ENCODE measurements at regions not wholly inside any gene's neighbourhood (a gene's known extent, or its start where the extent isn't known, plus 50 kb on each side); places are given as distances from the start of the nearest gene placed in this dataset.

DNA sequence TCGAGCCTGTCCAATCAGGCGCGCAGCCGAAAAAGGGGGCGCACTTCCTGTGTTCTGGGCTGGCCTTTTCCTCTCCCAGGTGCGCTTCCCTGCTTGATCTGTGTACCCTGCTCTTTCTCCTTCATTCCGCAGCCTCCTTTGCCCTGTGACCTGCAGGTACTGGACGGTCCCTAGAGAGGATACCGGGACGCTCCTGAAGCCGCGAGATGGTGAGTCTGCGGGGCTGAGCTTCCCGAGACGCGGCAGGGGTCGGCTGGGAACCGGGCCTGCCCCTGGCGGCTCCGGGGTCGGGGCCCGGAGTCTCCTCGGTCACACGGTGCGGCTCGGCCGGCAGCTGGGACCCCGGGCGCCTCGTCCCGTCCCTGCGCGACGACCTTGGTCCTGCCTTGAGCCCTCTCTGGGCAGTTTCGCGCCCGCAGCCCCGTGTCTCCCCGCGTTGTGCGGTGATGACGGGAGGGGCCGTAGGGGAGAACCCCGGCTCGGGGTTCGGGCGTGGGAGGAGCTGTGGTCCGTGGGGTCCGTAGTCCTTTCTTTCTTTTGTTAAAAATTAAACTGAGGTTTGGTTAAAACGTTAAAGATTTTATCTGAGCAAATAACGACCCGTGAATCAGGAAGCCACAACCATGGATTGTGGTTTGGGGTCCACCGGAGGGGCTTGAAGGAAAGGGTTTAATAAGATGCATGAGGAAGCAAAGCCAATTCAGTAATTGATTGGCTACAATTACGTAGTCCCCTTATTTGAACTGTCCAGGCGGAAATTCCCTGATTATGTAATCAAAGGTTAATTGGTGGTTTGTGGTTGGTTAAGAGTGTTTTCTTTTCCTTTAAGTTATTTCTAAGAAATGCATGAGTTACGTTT, 172.8 kb upstream of the ZNF267 start:
- peak in 3 of 4 donors; percentile 41 to 82 (median 65) for DNase-seq (ENCODE audit: low read depth in 4 of 4, low spot score in 2 of 4)

DNA sequence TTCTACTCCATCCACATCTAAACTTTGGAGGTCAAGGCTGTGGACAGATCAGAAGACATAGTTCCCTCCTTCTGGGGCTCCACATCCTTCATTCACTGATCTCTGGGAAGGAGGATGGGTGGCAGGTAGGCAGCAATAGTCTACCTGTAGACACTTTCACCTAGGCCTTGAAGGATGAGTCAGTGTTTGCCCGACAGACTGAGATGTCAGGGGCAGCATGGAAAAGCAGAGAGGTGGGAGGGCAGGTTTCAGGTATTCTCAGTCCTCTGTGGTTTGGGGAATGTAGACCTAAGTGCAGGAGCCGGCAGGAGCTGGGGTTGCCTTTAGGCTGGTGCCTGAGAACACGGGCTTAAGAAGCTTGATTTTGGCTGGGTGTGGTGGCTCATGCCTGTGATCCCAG, 171.9 kb upstream of the ZNF267 start:
- DNase-seq (ENCODE audit: low read depth in 4 of 4, low spot score in 2 of 4) = no peak

DNA sequence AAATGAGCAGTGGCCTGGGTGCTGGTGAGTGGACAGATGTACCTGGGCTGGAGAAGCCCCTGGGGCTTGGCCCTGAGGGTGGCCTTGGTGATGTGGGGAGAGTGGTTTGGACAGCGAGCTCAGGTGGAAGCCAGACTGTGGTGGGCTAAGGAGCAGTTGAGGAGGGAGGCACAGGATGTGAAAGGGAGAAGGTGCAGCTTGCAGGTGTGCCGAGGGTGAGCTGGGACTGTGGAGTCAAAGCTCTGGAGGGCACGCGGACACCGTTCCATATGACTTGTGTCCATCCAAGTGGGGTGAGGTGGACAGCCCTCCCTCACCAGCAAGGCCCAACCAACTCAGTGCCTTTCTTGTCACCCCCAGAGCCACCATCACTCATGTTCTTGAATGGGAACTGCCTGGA, 170.8 kb upstream of the ZNF267 start:
- DNase-seq (ENCODE audit: low read depth in 4 of 4, low spot score in 2 of 4) = no peak

DNA sequence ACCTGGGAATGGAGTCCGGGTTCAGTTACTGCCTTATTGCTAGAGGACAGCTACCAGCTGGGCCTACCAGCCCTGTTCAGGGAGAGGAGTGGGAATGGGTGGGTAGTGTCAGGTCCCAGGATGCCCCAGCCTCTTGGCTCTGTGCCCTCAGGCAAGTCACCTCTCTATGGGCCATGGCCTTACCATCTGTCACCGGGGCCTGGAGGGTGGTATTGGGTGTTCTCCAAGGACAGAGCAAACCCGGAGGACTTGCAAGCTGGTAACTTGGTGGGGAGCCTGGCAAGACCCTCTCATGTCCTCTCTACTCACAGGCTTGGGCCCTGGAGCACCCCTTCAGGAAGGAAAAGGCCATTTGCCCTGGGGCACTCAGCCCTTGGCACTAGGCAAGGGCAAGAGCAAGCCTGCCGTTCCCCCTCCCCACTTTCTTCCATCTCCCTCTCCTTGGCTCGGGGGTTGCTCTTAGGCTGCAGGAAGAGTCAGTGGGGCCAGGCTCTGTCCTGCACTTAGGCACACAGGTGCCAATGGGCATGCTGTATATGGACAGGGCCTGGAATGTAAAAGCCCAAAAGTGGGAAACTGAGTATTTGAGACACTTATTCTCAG, 170.0 kb upstream of the ZNF267 start:
- DNase-seq (ENCODE audit: low read depth in 4 of 4, low spot score in 2 of 4) = no peak

DNA sequence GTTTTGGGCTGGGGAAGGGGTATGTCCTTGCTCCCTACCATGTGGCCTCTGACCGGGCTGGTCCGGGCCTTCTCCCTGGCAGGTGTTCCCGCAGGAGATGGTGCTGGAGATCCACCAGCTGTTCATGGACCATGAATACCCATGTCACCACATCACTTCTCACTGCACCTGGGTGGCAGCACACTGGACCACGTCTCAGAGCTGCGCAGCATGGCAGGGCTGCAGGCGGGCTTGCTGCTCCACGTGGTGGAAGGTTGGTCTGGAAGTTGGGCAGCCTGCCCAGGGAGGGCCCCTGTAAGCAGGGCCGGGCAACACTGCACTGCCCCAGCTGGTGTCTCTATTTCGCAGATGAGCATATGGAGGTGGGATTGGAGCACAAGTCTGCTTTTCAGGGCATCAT, 169.5 kb upstream of the ZNF267 start:
- no peak for DNase-seq (ENCODE audit: low read depth in 4 of 4, low spot score in 2 of 4)

DNA sequence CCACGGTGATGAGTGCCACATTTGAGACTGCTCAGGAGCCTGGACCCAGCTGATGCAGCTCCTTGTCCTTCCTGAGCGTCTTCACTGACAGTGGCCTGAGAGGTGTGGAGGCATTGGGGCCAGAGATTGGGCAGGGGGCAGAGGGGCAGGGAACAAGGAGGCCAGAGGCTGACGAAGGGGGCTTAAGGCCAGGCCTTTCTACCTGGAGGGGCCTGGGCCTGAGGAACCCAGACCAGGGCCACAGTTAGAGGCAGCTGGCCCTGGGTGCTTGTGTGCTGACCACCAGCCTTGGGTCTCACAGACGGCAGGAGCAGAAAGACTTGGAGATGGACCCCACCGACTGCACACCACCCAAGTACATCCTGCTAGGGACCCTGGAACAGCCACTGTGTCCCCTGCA, 168.2 kb upstream of the ZNF267 start:
- no peak for DNase-seq (ENCODE audit: low read depth in 4 of 4, low spot score in 2 of 4)

DNA sequence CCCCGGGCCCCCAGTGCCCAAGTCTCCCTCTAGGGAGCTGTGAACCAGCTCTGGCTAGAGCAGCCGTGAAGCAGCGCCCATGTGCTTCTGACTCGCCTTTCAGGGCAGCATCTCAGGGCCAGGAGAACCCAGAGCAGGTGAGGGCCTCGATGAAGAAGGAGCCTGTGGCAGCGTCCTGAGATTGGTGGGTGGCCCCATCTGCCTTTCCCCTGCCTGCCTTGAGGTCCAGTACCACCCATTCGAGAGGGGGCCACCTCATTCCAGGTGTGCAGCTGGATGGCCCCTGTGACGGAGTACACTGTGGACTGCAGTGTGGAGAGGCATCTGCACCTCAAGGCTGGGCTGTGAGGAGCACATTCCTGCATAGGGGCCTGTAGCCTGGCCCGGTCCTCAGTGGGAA, 167.3 kb upstream of the ZNF267 start:
- no peak for DNase-seq (ENCODE audit: low read depth in 4 of 4, low spot score in 2 of 4)

DNA sequence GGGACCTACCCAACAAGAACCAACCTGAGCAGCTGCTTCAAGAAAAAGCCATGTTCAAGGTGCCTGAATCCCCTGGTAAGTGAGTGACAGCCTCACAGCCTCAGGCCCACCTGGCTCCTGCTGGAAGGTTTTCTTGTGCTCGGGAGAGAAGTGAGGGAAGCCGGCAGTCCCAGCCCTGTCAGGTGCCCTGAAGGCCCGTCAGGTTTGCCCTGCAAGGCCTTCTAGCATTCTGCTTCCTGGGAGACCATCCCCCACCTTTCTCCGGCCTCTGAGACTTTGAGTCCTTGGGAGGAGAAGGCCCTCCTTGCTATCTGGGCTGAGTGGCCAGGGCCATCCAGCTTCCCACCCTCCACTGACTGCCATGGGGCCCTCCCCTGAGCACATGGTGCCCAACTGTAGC, 166.7 kb upstream of the ZNF267 start:
- no peak for DNase-seq (ENCODE audit: low read depth in 4 of 4, low spot score in 2 of 4)

DNA sequence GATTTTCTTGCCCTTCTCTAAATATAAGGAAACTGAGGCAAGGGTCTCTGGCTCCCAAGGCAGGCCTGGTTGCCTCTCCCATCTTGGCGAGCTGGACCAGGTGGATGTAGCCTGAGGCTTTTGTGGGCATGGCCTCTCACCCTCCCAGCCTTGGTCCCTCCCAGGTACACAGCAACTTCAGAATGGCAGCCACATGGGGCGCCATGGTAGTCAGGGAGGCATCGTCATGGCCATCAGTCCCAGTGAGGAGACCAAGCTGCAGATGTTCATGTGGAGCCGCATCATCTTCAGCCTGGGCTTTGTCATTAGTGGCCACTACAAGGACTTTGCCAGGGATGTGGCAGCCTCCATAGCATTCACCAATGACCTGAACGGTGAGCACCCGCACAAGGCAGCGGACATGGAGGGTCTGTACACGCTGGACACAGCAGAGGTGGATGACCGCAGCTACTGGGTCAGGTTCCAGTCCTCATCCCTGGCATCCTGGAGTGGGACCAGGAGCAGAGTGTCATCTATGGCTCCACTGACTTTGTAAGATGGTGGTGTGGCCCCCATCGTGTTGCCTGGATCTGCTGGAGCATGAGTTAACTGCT, 165.8 kb upstream of the ZNF267 start:
- no peak for DNase-seq (ENCODE audit: low read depth in 4 of 4, low spot score in 2 of 4)

DNA sequence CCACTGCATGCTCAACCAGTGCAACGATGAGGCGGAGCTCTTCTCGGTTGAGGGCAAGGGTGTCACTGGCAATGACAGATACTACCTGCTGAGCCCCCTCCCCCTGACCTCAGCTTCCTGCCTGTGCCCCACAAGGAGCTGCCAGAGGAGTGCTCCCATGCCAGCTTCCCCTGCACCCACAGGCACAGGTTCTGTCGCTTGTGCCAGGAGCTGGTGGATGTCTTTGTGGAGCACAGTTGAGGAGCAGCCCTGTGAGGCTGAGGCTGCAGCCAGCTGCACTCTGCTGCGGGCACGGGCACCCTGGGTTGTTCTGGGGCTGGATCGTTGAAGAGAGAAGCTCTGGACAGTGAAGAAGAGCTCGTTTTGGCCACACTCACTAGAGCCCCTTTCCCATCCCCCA, 165.3 kb upstream of the ZNF267 start:
- no peak for DNase-seq (ENCODE audit: low read depth in 4 of 4, low spot score in 2 of 4)

DNA sequence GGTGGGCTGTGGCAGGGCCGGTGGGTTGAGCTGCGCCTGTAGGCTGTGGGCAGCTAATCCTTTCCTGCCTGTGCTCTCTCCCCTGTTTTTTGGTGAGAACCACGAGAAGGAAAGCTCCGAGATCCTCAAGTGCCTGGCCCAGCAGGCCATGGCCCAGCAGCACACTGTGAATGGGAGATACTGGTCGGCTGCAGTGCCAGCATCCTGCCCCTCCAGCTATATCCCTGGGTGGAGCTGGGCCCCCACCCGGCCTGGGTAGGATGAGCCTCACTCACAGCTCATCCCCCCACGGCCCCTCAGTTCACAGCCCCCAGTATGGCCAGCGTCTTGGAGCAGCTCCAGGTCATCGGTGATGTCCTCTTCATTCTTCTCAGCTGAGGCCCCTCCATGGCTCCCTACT, 164.4 kb upstream of the ZNF267 start:
- no peak for DNase-seq (ENCODE audit: low read depth in 4 of 4, low spot score in 2 of 4)

DNA sequence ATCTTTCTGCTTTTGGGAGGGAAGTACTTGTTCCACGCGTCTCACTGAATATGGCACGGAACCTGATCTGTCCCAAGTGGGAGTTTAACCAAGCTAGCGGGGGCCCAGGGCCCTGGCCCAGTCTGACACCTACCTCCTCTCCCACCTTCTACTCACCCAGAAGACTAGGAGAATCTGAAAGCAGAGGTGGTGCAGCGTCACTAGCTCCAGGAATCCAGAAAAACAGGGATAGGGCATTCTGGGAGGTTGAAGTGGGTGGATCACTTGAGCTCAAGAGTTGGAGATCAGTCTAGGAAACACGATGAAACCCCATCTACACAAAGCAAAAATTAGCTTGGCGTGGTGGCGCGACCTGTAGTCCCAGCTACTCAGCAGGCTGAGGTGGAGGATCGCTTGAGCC, 163.5 kb upstream of the ZNF267 start:
- no peak for DNase-seq (ENCODE audit: low read depth in 4 of 4, low spot score in 2 of 4)

DNA sequence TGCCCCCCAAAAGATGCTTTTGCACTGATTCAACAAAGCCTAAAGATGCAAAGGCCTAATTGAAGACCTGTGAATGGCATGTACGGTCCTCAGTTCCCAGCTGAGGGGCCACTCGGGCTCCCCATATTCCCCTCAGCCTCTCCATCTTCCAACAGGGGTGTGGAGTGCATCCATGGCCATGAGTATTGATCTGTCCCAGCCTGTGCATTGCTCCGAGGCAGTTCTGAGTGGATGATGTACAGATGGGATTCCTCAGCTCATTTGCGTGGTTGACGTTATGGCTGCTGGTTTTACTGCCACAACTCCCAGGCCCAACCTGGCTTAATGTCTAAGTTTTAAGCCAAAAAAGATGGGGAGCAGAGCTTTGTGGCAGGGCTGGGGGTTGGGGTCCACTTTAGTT, 162.7 kb upstream of the ZNF267 start:
- DNase-seq (ENCODE audit: low read depth in 4 of 4, low spot score in 2 of 4) = no peak

DNA sequence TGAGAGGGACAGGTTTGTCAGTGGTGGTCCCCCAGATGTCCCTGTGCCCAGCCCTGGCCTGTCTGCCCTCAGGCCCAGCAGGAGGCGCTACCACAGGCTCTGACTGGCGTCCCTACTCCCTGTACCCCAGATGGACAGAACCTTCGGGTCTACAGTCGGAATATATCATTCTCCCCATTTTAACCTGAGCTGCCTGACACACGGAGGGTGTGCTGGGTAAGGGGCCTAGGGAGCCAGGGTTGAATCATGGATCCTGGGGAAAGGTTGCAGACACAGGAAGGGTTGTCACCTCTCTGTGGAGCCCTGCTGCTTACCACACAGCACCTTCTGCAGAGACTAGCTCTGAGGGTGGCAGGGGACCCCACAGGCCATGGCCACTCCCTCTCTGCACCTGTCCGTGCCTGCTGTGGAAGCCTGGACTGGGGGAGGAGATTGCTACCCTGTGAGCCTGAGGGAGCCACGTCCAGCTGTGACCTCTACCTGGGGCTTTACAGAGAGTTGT, 162.2 kb upstream of the ZNF267 start:
- no peak for DNase-seq (ENCODE audit: low read depth in 4 of 4, low spot score in 2 of 4)

DNA sequence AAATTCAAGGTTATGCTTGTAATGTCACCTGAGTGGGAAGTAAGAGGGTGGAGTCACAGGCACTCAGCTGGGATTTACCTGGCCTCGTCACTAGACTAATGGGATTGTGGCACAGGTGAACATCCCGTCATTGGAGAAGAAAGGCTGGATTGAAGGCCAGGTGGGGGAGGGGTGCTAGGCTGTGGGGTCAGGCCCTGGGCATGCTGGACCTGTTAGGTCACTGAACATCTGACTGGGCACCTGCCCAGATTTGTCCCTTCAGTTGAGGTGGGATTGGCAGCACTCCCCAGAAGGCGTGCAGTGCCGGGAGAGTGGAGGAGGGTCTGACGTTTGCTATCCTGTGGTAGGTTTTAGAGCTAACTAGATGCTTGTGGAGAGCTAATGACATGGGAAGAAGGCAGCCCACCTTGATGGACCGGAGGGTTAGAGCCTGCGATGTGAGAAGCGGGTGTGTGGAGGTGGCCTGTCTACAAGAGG, 161.5 kb upstream of the ZNF267 start:
- DNase-seq (ENCODE audit: low read depth in 4 of 4, low spot score in 2 of 4) = no peak

DNA sequence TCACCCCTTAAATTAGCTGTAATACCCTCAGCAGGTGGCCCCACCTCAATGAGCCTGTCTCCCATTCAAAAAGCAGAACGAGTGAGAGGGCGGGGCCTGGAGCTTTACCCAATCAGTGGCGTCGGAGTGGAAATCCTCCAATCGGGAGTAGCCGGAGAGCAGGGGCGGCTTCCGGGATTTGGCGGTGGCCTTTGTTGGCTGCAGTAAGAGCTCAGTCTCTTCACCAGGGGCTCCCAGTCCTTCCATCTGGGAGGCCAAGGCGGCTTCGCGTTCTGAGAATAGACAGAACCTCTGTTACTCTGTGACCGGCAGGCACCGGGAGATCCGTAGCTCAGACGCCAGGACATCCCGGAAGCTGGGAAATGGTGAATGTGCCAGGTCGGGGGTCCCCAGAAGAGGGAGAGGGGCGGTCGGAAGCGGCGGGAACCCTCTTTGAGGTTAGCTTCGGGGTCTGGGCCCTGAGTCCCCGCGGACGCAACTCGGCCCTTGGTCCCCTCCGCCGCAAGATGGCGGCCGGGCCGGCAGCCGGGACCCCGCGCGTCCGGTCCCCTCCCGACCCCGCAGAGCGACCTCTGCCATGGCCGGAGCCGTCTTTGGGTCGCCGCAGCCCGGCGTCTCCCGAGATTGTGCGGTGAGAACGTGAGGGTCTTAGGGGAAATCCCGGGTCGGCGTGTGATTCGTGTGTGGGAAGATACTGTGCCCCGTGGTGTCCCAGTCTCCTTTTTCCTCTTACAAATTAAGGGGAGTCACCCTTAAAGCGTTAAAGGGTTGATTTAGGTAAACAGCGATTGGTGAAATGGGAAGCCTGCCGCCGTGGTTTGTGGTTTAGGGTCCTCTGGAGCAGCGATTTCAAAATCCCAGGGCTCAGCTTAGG, 160.3 kb upstream of the ZNF267 start:
- DNase-seq (ENCODE audit: low read depth in 4 of 4, low spot score in 2 of 4) = peak; percentile 78 to 93 (median 82)

DNA sequence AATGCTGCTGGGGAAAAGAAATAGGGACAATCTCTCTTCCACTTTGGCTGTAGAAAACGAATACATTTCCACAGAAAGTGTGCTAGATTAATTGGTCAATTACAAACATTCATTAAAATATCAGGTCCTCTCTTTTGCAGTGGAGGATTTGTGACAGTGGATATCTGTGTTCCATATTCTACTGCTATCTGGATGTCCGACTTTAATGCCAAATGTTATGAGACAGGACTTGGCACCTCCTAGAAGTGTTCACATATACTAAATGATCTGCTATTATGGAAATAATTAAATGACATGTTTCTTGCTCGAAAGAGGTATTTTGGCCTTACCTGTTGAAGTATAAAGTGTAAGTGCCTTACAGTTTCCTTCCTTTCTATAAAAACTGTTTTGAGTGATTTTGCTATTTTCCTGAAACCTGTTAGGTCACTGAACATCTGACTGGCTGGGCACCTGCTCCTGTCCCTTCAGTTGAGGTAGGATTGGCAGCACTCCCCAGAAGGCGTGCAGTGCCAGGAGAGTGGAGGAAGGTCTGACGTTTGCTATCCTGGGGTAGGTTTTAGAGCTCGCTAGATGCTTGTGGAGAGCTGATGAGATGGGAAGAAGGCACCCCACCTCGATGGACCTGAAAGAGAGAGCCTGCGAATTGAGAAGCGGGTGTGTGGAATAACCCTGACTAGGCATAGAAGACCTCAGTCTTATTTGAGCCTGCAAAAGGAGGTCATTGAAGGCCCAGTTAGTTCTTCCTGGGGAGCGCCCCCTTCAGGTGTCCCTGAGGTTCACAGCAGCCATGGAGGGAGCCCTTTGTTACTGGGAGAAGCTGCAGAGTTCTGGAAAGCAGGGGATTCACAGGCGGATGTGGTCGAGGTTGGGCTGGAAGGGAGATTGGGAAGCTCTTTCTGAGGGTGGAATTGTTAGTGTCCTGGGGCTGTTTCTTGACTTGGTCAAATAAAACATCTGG, 159.4 kb upstream of the ZNF267 start:
- no peak for DNase-seq (ENCODE audit: low read depth in 4 of 4, low spot score in 2 of 4)

DNA sequence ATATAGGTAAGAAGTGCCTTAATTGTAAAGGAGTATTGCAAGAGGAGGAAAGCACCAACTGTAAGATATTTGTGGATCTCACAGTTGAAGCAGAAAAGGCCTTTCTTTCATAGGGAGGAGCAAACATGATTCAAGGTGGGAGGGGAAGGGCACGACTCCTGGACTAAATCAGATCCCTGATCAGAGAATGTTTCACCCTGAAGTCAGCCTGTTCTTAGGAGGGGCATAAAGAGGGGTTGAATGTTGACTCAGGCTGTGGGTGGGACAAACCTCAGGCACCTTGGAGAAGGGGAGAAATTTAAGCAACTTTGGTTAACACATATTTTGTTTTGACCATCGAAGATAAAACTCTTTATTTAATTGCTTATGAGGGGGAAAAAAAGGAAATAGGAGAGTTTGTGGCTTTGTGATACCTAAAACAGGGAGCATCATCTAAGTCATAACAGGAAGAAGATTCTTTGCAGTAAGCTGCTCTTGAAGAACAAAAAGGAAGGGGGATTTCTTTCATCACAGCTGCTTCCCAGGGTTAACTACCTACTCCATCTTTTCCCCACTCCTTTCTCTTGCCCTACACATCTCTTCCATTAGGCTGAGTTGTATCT, 158.6 kb upstream of the ZNF267 start:
- DNase-seq (ENCODE audit: low read depth in 4 of 4, low spot score in 2 of 4) = no peak

DNA sequence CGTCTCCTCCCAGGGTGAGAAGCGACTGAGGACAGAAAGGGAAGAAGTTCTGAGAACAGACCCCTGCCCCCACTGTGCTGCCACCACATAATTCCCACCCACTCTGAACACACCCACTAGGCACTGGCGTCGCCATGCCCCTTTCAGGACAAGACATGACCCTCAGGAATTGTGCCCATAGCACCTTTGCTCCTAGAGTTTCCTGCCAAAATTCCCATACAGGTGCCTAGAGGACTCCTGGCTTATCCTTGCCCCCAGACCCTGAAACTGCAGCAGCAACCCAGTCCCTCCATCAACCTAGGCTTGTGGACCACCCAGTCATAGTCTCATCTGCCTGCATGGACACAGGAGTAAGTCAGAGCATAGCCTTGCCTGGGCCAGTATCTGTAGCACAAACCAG, 157.7 kb upstream of the ZNF267 start:
- no peak for DNase-seq (ENCODE audit: low read depth in 4 of 4, low spot score in 2 of 4)

All from left renal cortex interstitium (tissue), 4 donors.